Kidney epithelial cell (primary cell): ENCODE measurements at regions not wholly inside any gene's neighbourhood (a gene's known extent, or its start where the extent isn't known, plus 50 kb on each side); places are given as distances from the start of the nearest gene placed in this dataset.

Source experiments
- DNase-seq: peaks from one replicate; pipeline ENCODE4 v3.0.0-alpha.2; 2010; ENCODE audit warnings: low read depth
- H3K27me3 ChIP-seq: 2 replicates; pipeline ENCODE4 v1.6.0; 2011; ENCODE audit warnings: low read length; ENCODE audit not compliant: control insufficient read depth, insufficient read depth
- H3K36me3 ChIP-seq: 2 replicates; pipeline ENCODE4 v1.5.1; 2011; ENCODE audit warnings: low read length; ENCODE audit not compliant: control insufficient read depth, insufficient read depth
- H3K4me3 ChIP-seq: 2 replicates; pipeline ENCODE4 v1.5.1; 2011; ENCODE audit warnings: low read depth, mild to moderate bottlenecking, control low read depth, low read length
- TF ChIP-seq, protein P1 (sequence below): IDR thresholded peaks from 2 replicates; pipeline ENCODE4 v1.5.1; 2011; ENCODE audit warnings: mild to moderate bottlenecking, moderate library complexity, low read length, control low read depth, inconsistent platforms; ENCODE audit not compliant: insufficient read depth, poor library complexity, severe bottlenecking

- TF ChIP-seq, protein P1, sequence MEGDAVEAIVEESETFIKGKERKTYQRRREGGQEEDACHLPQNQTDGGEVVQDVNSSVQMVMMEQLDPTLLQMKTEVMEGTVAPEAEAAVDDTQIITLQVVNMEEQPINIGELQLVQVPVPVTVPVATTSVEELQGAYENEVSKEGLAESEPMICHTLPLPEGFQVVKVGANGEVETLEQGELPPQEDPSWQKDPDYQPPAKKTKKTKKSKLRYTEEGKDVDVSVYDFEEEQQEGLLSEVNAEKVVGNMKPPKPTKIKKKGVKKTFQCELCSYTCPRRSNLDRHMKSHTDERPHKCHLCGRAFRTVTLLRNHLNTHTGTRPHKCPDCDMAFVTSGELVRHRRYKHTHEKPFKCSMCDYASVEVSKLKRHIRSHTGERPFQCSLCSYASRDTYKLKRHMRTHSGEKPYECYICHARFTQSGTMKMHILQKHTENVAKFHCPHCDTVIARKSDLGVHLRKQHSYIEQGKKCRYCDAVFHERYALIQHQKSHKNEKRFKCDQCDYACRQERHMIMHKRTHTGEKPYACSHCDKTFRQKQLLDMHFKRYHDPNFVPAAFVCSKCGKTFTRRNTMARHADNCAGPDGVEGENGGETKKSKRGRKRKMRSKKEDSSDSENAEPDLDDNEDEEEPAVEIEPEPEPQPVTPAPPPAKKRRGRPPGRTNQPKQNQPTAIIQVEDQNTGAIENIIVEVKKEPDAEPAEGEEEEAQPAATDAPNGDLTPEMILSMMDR = no peak
- no peak overlapping the region for H3K4me3 ChIP-seq
- H3K27me3 ChIP-seq = no peaks in the 10 kb centered on the region
- no peak for DNase-seq
- H3K36me3 ChIP-seq = no peaks in the 10 kb centered on the region
Measured at GRCh38 chr18:73045037-73045436, 177.2 kb upstream of the NETO1 start.

DNA sequence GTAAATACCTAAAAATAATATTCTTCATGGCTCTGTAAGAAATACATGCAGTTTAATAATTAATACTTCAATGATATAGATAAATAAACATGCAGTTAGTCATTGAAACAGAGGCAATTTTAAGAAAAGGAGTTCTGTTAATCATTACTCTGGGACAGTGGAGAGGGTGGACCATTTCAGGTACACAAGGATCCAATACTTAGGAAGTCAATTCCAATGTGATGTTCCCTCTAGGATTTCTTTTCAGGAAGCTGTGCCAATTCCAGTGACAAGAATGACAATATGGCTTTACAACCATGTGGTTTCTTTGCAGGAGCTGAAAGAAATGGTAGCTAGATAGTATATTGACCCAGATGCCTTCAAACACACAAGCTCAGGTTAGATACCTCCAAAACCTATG is 175.8 kb upstream of the NETO1 start:
- H3K36me3 ChIP-seq = no peaks in the 10 kb centered on the region
- no peak for DNase-seq
- H3K27me3 ChIP-seq = no peaks in the 10 kb centered on the region
- TF ChIP-seq, protein P1 = no peak
- H3K4me3 ChIP-seq = no peak overlapping the region

- DNase-seq = no peak
- TF ChIP-seq, protein P1 = no peak
- Histone ChIP-seq H3K4me3 (no peak overlapping the region), H3K36me3 (no peaks in the 10 kb centered on the region), H3K27me3 (no peaks in the 10 kb centered on the region)
Measured at GRCh38 chr18:73043211-73043610, 175.4 kb upstream of the NETO1 start.

DNA sequence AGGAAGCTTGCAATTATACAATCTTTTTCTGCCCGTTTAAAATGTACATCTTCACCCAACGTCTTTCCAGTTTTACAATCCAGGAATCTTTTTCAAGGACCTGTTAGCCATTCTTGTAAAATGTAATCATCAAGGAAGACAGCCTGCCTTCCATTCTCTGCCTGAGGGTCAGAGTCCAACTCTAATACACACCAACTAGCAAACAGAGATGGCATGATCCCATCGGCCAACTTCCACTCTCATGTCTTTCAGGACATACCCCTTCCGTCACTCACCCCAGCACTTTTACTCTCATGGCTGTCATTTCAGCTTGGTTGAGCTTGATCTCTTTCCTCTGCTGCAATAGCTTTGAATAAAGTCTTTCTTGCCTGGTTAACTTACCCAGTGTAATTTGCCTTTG is 172.5 kb upstream of the NETO1 start:
- Histone ChIP-seq H3K27me3 (no peaks in the 10 kb centered on the region), H3K36me3 (no peaks in the 10 kb centered on the region), H3K4me3 (no peak overlapping the region)
- TF ChIP-seq, protein P1 = no peak
- DNase-seq = no peak

DNA sequence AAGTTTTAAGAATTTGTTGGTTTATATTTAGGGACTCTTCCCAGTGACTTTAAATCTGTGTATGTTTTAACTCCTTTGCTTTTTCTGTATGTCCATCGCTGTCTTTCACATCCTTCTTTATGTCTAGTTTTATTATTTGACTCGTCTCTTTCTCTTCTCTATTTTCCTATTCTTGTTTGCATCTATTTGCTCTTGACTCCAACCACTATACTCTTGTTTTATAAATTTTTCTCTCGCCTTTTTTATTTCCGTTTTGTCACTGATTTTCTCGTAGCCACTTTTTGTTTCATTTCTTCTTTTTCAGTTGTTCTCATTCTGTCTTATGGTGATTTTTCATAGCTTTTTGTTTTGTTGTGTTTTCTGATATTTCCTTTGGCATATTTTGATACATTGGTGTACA is 170.5 kb upstream of the NETO1 start:
- Histone ChIP-seq H3K36me3 (no peaks in the 10 kb centered on the region), H3K27me3 (no peaks in the 10 kb centered on the region), H3K4me3 (no peak overlapping the region)
- TF ChIP-seq, protein P1 = no peak
- DNase-seq = no peak

- no peaks in the 10 kb centered on the region for H3K36me3 ChIP-seq
- no peaks in the 10 kb centered on the region for H3K27me3 ChIP-seq
- no peak overlapping the region for H3K4me3 ChIP-seq
- DNase-seq = no peak
- TF ChIP-seq, protein P1 = no peak
Measured at GRCh38 chr18:73023975-73024374, 156.2 kb upstream of the NETO1 start.
